GM19468 (cell line): ENCODE measurements at regions not wholly inside any gene's neighbourhood (a gene's known extent, or its start where the extent isn't known, plus 50 kb on each side); places are given as distances from the start of the nearest gene placed in this dataset.

Source experiments
- ATAC-seq: cut with Tn5 transposase; IDR thresholded peaks from one replicate; pipeline ENCODE4 v1.9.1; 2021; ENCODE audit warnings: mild to moderate bottlenecking, moderate library complexity, moderate number of reproducible peaks; ENCODE audit not compliant: unreplicated experiment; ENCODE audit errors: extremely low read depth

GRCh38 chr1:34270181-34270580 is 93.5 kb downstream of the C1orf94 start:
- no peak for ATAC-seq

- no peak for ATAC-seq
Measured at GRCh38 chr1:34272152-34272551, 95.4 kb downstream of the C1orf94 start.

- no peak for ATAC-seq
Measured at GRCh38 chr1:34275150-34275549, 98.4 kb downstream of the C1orf94 start.

- no peak for ATAC-seq
Measured at GRCh38 chr1:34276606-34277005, 99.9 kb downstream of the C1orf94 start.

GRCh38 chr1:34277150-34277549 is 100.4 kb downstream of the C1orf94 start:
- ATAC-seq: no peak

DNA sequence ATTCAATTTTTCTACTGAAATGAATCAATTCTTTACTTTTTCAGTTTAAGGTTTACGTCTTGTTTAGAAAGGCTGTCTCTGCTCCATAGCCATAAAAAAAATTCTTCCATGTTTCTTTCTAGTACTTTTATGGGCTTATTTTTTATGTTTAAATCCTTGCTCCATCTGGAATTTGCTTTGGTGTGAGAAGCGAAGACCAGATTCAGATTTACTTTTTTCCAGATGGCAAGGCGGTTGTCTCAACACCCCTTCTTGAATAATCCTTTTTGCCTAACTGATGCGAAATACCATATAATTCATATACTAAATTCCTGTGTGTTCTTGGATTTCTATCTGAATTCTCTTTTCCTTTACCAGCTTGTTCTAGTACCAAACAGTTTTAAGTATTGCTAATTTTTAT is 101.5 kb downstream of the C1orf94 start:
- ATAC-seq: no peak

DNA sequence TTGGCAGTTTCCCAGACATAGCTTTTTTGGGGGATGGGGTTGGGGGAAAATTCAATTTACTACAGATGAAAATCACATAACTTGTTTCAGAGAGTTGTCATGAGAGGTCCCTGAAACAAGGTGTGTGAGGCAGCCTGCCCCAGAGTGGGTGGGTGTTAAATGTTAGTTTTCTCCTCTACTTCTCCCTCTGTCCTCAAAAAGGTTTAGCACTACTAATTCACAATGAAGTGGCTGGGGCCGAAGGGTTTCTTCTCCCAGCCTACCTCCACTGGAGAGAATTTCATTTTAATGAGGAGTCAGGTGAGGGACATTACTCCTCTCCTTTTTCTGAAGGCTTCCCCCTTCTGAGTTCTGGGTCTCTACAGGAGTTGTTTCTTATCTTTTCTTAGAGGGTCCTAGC is 103.3 kb downstream of the C1orf94 start:
- ATAC-seq: no peak

GRCh38 chr1:34280509-34280908 is 103.8 kb downstream of the C1orf94 start:
- ATAC-seq: no peak

- no peak for ATAC-seq
Measured at GRCh38 chr1:34283142-34283541, 106.4 kb downstream of the C1orf94 start.

GRCh38 chr1:34286511-34286910 is 109.8 kb downstream of the C1orf94 start:
- no peak for ATAC-seq

- no peak for ATAC-seq
Measured at GRCh38 chr1:34290831-34291230, 114.1 kb downstream of the C1orf94 start.

GRCh38 chr1:34292472-34292871 is 115.8 kb downstream of the C1orf94 start:
- ATAC-seq: no peak

DNA sequence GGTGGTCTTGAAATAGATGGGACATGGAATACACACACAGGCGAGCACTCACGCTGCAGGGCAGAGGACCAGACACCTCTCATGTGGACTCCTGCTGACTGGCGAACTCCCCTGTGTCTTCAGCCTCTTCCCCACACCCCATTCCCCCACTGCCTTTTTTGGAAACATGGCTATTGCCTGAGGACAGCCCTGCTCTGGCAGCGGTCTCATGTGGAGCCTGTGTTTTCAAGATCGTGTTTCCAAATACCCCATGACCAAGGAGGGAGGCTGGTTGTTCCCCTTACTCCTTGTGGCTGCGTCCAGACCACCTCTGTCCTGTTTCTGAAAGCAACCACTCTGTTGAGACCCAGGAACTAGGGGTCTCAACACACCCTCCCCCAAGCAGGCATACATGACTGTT is 119.4 kb downstream of the C1orf94 start:
- ATAC-seq: no peak

DNA sequence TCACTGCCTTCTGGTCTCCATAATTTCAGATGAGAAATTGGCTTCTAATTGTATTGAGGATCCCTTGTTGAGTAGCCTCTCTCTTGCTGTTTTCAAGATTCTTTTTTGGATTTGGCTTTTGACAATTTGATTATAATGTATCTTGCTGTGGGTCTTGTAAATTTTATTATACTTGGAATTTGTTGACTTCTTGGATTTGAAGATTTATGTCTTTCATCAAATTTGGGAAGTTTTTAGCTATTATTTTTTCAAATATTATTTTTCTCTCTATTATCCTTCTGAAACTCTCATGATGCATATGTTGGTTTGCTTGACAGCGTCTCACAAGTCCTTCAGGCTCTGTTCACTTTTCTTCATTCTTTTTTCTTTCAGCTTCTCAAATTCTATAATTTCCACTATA is 126.1 kb downstream of the C1orf94 start:
- ATAC-seq: no peak

DNA sequence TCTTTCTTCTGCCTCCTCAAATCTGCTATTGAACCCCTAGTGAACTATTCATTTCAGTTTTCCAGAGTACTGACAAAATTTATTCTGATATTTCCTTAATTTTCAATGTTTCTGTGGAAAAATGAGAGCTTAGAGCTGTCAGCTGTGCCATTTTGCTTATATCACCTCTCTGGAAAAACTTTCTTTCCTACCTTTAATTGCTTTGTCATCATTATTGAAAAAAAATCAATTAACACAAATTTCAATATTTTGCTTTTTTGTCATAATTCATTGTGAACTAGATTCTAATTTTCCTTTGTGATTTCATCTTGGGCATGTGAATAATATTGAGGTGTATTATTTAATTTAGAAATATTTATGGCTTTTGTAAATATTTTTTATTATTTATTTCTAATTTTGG is 126.5 kb downstream of the C1orf94 start:
- ATAC-seq: no peak

DNA sequence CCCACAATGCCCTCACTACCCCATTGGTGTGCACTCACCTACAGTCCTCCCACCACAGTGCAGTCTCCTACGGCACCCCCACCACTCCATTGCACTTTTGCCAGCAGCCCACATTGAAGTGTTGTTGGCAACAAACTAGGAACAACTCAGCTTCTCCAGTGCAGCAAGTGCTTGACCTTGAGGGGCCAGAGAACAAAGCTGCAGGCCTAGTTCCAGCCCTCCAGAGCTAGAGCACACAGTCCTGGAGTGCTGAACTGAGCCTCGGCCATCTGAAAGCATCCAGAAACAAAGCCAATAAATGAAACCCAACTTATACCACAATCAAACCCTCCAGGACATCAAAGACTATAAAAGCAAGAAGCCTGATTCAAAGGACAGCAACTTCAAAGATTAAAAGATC is 129.9 kb downstream of the C1orf94 start:
- no peak for ATAC-seq

DNA sequence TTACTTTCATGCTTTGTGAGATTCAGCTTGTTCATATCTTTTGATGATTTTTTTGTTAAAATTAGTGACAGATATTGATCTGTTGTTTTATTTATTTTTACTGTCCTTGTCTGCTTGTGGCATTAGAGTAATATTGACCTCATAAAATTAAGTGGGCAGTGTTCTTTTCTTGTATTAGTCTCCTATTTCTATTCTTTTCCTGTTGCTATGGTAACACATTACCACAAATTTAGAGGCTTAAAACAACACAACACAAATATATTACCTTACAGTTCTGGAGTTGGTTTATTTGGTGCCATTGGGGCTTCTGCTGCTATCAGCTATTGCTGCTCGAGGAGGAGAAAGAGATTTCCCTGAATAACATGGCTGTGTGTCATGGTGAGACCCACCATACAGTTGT is 135.7 kb downstream of the C1orf94 start:
- ATAC-seq: no peak

GRCh38 chr1:34315974-34316373 is 139.3 kb downstream of the C1orf94 start:
- no peak for ATAC-seq

DNA sequence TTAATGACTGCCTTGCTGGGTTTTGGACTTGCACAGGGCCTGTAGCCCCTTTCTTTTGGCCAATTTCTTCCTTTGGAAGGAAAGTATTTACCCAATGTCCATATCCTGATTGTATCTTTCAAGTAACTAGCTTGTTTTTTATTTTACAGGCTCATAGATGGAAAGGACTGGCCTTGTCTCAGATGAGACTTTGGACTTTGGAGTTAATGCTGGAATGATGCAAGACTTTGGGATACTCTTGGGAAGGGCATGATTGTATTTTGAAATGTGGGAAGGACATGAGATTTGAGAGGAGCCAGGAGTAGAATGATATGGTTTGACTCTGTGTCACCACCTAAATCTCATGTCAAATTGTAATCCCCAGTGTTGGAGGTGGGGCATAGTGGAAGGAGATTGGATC is 140.1 kb downstream of the C1orf94 start:
- no peak for ATAC-seq

- no peak for ATAC-seq
Measured at GRCh38 chr1:34319218-34319617, 142.5 kb downstream of the C1orf94 start.

DNA sequence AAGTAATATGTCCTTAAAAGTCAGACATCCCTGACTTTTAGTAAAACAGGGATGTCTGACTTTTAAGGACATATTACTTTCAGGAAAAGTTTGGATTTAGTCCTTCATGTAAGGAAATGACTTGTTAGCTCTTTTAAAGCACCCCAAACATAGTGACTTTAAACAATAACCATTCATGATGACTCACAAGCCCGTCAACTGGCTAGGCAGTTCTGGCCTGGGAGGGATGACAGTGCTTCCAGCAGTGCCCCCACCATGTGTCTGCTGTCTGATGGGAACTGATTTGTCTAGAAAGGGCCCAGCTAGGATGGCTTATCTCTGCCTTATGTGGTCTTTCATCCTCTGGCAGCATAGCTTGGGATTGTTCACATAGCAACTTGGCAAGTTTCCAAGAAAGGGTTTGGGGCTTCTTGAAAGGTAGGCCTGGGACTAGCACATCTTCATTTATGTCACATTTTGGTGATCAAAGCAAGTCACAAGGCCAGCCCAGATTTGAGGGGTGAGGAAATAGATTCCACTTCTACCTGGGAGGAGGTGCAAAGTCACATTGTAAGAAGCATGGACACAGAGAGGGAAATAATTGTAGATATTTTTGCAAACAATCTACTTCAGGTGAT is 143.5 kb downstream of the C1orf94 start:
- no peak for ATAC-seq

DNA sequence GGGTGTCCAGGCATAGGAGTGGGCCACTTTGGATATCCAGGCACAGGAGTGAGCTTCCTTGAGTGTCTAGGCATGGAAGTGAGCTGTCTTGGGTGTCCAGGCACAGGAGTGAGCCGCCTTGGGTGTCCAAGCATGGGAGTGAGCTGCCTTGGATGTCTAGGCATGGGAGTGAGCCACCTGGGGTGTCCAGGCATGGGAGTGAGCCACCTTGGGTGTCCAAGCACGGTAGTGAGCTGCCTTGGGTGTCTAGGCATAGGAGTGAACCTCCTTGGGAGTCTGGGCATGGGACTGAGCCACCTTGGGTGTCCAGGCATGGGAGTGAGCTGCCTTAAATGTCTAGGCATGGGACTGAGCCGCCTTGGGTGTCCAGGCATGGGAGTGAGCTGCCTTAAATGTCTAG is 146.3 kb downstream of the C1orf94 start:
- ATAC-seq: no peak
